IMR-90 (cell line): ENCODE measurements at regions not wholly inside any gene's neighbourhood (a gene's known extent, or its start where the extent isn't known, plus 50 kb on each side); places are given as distances from the start of the nearest gene placed in this dataset.

Source experiments
- ATAC-seq: fragments of 200-7000 bp; cut with Tn5 transposase; 2 replicates; pipeline ENCODE4 v1.9.1; 2020; ENCODE audit warnings: low read depth, mild to moderate bottlenecking, moderate library complexity
- BruUV-seq: library from RNA; stranded (reverse); fragments of 400-500 nt; replicated peaks from 2 replicates; lab custom pipeline; 2021; lab: Mats Ljungman, UMichigan
- CTCF ChIA-PET: fragments of 300-600 bp; formaldehyde crosslinking; extraction: SDS; loops from one replicate; lab custom pipeline; 2021; ENCODE audit warnings: antibody characterized with exemption; lab: Yijun Ruan, JAX
- POLR2A ChIA-PET: fragments of 300-600 bp; sonication (Branson Sonifier 250); formaldehyde crosslinking; loops from one replicate; lab custom pipeline; 2022; ENCODE audit warnings: antibody characterized with exemption; ENCODE audit not compliant: unreplicated experiment; lab: Charles Lee
- DNase-seq: peaks from one replicate; pipeline ENCODE4 v3.0.0; 2013
- H2AFZ ChIP-seq: replicated peaks from 2 replicates; pipeline ENCODE3; 2013; ENCODE audit warnings: low read length, mild to moderate bottlenecking; ENCODE audit not compliant: poor library complexity
- H2AK5ac ChIP-seq: 2 replicates; pipeline ENCODE4 v1.6.1; 2013; ENCODE audit warnings: low read depth, low read length, inconsistent platforms
- H2AK9ac ChIP-seq: replicated peaks from 2 replicates; pipeline ENCODE3; 2013; ENCODE audit warnings: mild to moderate bottlenecking, low read depth, low read length, moderate library complexity; ENCODE audit not compliant: poor library complexity
- H2BK120ac ChIP-seq: 2 replicates; pipeline ENCODE4 v1.6.1; 2013; ENCODE audit warnings: low read depth, low read length, inconsistent platforms
- H2BK15ac ChIP-seq: 3 replicates; pipeline ENCODE4 v1.6.1; 2013; ENCODE audit warnings: low read depth, low read length, inconsistent platforms
- H2BK20ac ChIP-seq: 2 replicates; pipeline ENCODE4 v1.6.1; 2013; ENCODE audit warnings: low read depth, mild to moderate bottlenecking, inconsistent platforms, low read length, moderate library complexity
- H2BK5ac ChIP-seq: 2 replicates; pipeline ENCODE4 v1.6.1; 2013; ENCODE audit warnings: mild to moderate bottlenecking, low read depth, low read length, inconsistent platforms; ENCODE audit not compliant: poor library complexity, severe bottlenecking
- H3K14ac ChIP-seq: replicated peaks from 2 replicates; pipeline ENCODE4 v1.6.1; 2013; ENCODE audit warnings: low read depth, low read length, inconsistent platforms
- H3K18ac ChIP-seq: 2 replicates; pipeline ENCODE4 v1.6.1; 2013; ENCODE audit warnings: low read depth, low read length, control low read depth
- H3K23ac ChIP-seq: 2 replicates; pipeline ENCODE4 v1.6.1; 2013; ENCODE audit warnings: low read depth, low read length, inconsistent platforms
- H3K27ac ChIP-seq: 2 replicates; pipeline ENCODE4 v1.5.1; 2013; ENCODE audit warnings: mild to moderate bottlenecking, control low read depth, low read length; ENCODE audit not compliant: insufficient read depth
- H3K27me3 ChIP-seq: 2 replicates; pipeline ENCODE4 v1.6.1; 2013; ENCODE audit warnings: low read length; ENCODE audit not compliant: control insufficient read depth, insufficient read depth
- H3K36me3 ChIP-seq: 2 replicates; pipeline ENCODE4 v1.6.1; 2013; ENCODE audit warnings: low read length, mixed read lengths; ENCODE audit not compliant: control insufficient read depth, insufficient read depth
- H3K4ac ChIP-seq: 2 replicates; pipeline ENCODE4 v1.6.1; 2013; ENCODE audit warnings: low read depth, low read length, inconsistent platforms
- H3K4me1 ChIP-seq: 2 replicates; pipeline ENCODE4 v1.6.1; 2013; ENCODE audit warnings: low read length, mixed read lengths; ENCODE audit not compliant: control insufficient read depth, insufficient read depth
- H3K4me2 ChIP-seq: 2 replicates; pipeline ENCODE4 v1.6.1; 2013; ENCODE audit warnings: low read depth, mild to moderate bottlenecking, control low read depth, low read length, moderate library complexity
- H3K4me3 ChIP-seq: 2 replicates; pipeline ENCODE4 v1.5.1; 2013; ENCODE audit warnings: low read depth, mild to moderate bottlenecking, control low read depth, low read length, moderate library complexity; ENCODE audit not compliant: insufficient read depth
- H3K56ac ChIP-seq: 2 replicates; pipeline ENCODE4 v1.6.1; 2013; ENCODE audit warnings: low read length, inconsistent platforms; ENCODE audit not compliant: insufficient read depth; ENCODE audit errors: extremely low read depth
- H3K79me1 ChIP-seq, 2 experiments: 2 replicates each; pipeline ENCODE4 v1.6.1; 2013; ENCODE audit warnings: low read length in 2 of 2, inconsistent platforms in 1 of 2, low read depth in 1 of 2
- H3K9ac ChIP-seq: 2 replicates; pipeline ENCODE4 v1.6.1; 2013; ENCODE audit warnings: low read depth, low read length, control low read depth
- H3K9me1 ChIP-seq: 2 replicates; pipeline ENCODE4 v1.6.1; 2013; ENCODE audit warnings: low read length, inconsistent platforms; ENCODE audit not compliant: insufficient read depth
- H3K9me3 ChIP-seq: 2 replicates; pipeline ENCODE4 v1.6.1; 2013; ENCODE audit warnings: low read length; ENCODE audit not compliant: control insufficient read depth, insufficient read depth
- H4K20me1 ChIP-seq: 2 replicates; pipeline ENCODE4 v1.6.1; 2013; ENCODE audit warnings: low read length, inconsistent platforms; ENCODE audit not compliant: insufficient read depth
- H4K5ac ChIP-seq: 2 replicates; pipeline ENCODE4 v1.6.1; 2013; ENCODE audit warnings: mild to moderate bottlenecking, low read depth, low read length, control low read depth
- H4K8ac ChIP-seq, 2 experiments: 2 replicates each; pipeline ENCODE4 v1.6.1; 2013; ENCODE audit warnings: low read depth in 2 of 2, low read length in 2 of 2, control low read depth in 1 of 2, inconsistent platforms in 1 of 2
- H4K91ac ChIP-seq: 2 replicates; pipeline ENCODE4 v1.6.1; 2013; ENCODE audit warnings: low read depth, low read length, inconsistent platforms; ENCODE audit not compliant: insufficient read depth
- BHLHE40 ChIP-seq: fragments of 150-350 bp; IDR thresholded peaks from 2 replicates; pipeline ENCODE4 v1.6.1; 2016; ENCODE audit warnings: mild to moderate bottlenecking, low read depth, low read length
- CEBPB ChIP-seq: IDR thresholded peaks from 2 replicates; pipeline ENCODE4 v1.6.1; 2012; ENCODE audit warnings: low read depth, low read length, improper control_type of control experiment
- CHD1 ChIP-seq: IDR thresholded peaks from 2 replicates; pipeline ENCODE4 v1.6.1; 2012; ENCODE audit warnings: low read depth, low read length, improper control_type of control experiment
- FOS ChIP-seq: fragments of 150-350 bp; IDR thresholded peaks from 2 replicates; pipeline ENCODE4 v1.6.1; 2016; ENCODE audit warnings: low read depth, low read length
- MAFK ChIP-seq: IDR thresholded peaks from 2 replicates; pipeline ENCODE4 v1.6.1; 2012; ENCODE audit warnings: low read depth, low read length, improper control_type of control experiment
- MAZ ChIP-seq: IDR thresholded peaks from 2 replicates; pipeline ENCODE4 v1.6.1; 2012; ENCODE audit warnings: low read depth, mild to moderate bottlenecking, low read length, improper control_type of control experiment, moderate library complexity, borderline replicate concordance
- MXI1 ChIP-seq: IDR thresholded peaks from 2 replicates; pipeline ENCODE4 v1.6.1; 2012; ENCODE audit warnings: low read depth, mild to moderate bottlenecking, low read length, moderate library complexity, borderline replicate concordance
- NFE2L2 ChIP-seq: fragments of 150-350 bp; IDR thresholded peaks from 2 replicates; pipeline ENCODE4 v1.6.1; 2016; ENCODE audit warnings: low read depth, mild to moderate bottlenecking, low read length
- POLR2A ChIP-seq: IDR thresholded peaks from 2 replicates; pipeline ENCODE4 v1.6.1; 2012; ENCODE audit warnings: mild to moderate bottlenecking, low read depth, low read length
- RAD21 ChIP-seq: IDR thresholded peaks from 2 replicates; pipeline ENCODE4 v1.6.1; 2012; ENCODE audit warnings: low read length, improper control_type of control experiment
- RCOR1 ChIP-seq: IDR thresholded peaks from 2 replicates; pipeline ENCODE4 v1.6.1; 2012; ENCODE audit warnings: mild to moderate bottlenecking, low read length, improper control_type of control experiment; ENCODE audit not compliant: insufficient replicate concordance
- RFX5 ChIP-seq: IDR thresholded peaks from 2 replicates; pipeline ENCODE4 v1.8.0; 2012; ENCODE audit warnings: low read depth, mild to moderate bottlenecking, low read length, moderate library complexity
- SMC3 ChIP-seq: fragments of 150-350 bp; IDR thresholded peaks from 2 replicates; pipeline ENCODE4 v1.6.1; 2016; ENCODE audit warnings: low read depth, mild to moderate bottlenecking, antibody characterized with exemption, low read length, moderate library complexity
- dilution Hi-C: fragments of 300-500 bp; cut with HindIII; formaldehyde crosslinking; loops from one replicate; pipeline ENCODE4 v1.14.3; 2018; ENCODE audit warnings: low sequenced_read_pairs; ENCODE audit not compliant: unreplicated experiment
- in situ Hi-C: fragments of 300-500 bp; cut with MboI; formaldehyde crosslinking; loops from 3 replicates; pipeline ENCODE4 v1.14.3; 2019; ENCODE audit warnings: low sequenced_read_pairs, inconsistent platforms, mixed read lengths
- intact Hi-C: fragments of 100-400 bp; cut with micrococcal nuclease; formaldehyde crosslinking; loops from 2 replicates; pipeline ENCODE4 v1.10.0; 2022
- TF ChIP-seq, protein P1 (sequence below): conservative IDR thresholded peaks from 2 replicates; pipeline ENCODE4 v1.5.1; 2012; ENCODE audit warnings: mild to moderate bottlenecking, low read depth, low read length, improper control_type of control experiment
- TF ChIP-seq, protein P2 (sequence below): fragments of 150-350 bp; IDR thresholded peaks from 2 replicates; pipeline ENCODE4 v1.6.1; 2017; ENCODE audit warnings: mild to moderate bottlenecking, antibody characterized with exemption, low read length, low read depth
- TF ChIP-seq, protein P3 (sequence below): fragments of 150-350 bp; IDR thresholded peaks from 2 replicates; pipeline ENCODE4 v1.6.1; 2016; ENCODE audit warnings: low read depth, mild to moderate bottlenecking, low read length, moderate library complexity, borderline replicate concordance

DNA sequence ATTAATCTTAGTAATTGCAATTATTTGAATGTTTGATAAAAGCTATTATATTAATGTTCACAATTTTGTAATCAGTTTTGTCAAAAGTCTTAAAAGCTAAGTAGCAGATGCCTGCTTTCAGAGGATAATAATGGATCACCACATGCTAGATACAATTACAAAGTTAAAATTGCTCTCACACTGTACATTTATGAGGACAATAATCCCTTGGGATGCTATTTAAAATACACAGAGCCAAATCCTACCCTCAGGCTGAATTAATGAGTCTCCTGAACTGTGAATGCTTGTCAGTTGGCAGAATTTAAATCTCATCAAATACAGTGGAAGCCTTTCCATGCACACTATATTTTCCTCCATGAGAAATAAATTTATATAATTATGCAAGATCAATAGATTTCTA is 153.3 kb upstream of the SYNCRIP start:
- H3K27ac ChIP-seq, result no peak overlapping the region
- H3K9ac ChIP-seq, result no peak overlapping the region
- no peak overlapping the region for H2BK20ac ChIP-seq
- intact Hi-C loops, result no loop called here
- no peaks in the 10 kb centered on the region for H3K36me3 ChIP-seq
- H2BK5ac ChIP-seq, result no peak overlapping the region
- no peaks in the 10 kb centered on the region for H4K20me1 ChIP-seq
- no peaks in the 10 kb centered on the region for H3K4me1 ChIP-seq
- no peak overlapping the region for H3K14ac ChIP-seq
- no peaks in the 10 kb centered on the region for H3K79me1 ChIP-seq
- DNase-seq (no peak), ATAC-seq (no peak)
- in situ Hi-C loops, result no loop called here
- no peak overlapping the region for H4K5ac ChIP-seq
- no peak overlapping the region for H4K91ac ChIP-seq
- TF ChIP-seq SMC3, result no peak
- TF ChIP-seq MAZ, result no peak
- no peak for TF ChIP-seq CHD1
- no peak for TF ChIP-seq NFE2L2
- no peak for TF ChIP-seq RCOR1
- TF ChIP-seq, protein P1, sequence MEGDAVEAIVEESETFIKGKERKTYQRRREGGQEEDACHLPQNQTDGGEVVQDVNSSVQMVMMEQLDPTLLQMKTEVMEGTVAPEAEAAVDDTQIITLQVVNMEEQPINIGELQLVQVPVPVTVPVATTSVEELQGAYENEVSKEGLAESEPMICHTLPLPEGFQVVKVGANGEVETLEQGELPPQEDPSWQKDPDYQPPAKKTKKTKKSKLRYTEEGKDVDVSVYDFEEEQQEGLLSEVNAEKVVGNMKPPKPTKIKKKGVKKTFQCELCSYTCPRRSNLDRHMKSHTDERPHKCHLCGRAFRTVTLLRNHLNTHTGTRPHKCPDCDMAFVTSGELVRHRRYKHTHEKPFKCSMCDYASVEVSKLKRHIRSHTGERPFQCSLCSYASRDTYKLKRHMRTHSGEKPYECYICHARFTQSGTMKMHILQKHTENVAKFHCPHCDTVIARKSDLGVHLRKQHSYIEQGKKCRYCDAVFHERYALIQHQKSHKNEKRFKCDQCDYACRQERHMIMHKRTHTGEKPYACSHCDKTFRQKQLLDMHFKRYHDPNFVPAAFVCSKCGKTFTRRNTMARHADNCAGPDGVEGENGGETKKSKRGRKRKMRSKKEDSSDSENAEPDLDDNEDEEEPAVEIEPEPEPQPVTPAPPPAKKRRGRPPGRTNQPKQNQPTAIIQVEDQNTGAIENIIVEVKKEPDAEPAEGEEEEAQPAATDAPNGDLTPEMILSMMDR, result no peak
- TF ChIP-seq, protein P2, sequence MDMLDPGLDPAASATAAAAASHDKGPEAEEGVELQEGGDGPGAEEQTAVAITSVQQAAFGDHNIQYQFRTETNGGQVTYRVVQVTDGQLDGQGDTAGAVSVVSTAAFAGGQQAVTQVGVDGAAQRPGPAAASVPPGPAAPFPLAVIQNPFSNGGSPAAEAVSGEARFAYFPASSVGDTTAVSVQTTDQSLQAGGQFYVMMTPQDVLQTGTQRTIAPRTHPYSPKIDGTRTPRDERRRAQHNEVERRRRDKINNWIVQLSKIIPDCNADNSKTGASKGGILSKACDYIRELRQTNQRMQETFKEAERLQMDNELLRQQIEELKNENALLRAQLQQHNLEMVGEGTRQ, result no peak
- TF ChIP-seq RFX5, result no peak
- TF ChIP-seq, protein P3, sequence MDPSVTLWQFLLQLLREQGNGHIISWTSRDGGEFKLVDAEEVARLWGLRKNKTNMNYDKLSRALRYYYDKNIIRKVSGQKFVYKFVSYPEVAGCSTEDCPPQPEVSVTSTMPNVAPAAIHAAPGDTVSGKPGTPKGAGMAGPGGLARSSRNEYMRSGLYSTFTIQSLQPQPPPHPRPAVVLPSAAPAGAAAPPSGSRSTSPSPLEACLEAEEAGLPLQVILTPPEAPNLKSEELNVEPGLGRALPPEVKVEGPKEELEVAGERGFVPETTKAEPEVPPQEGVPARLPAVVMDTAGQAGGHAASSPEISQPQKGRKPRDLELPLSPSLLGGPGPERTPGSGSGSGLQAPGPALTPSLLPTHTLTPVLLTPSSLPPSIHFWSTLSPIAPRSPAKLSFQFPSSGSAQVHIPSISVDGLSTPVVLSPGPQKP, result no peak
- TF ChIP-seq MAFK, result no peak
- no peak for TF ChIP-seq RAD21
- TF ChIP-seq MXI1, result no peak
- TF ChIP-seq CEBPB, result no peak
- TF ChIP-seq BHLHE40, result no peak
- no peak for TF ChIP-seq FOS
- TF ChIP-seq POLR2A, result no peak
- no peak overlapping the region for H3K56ac ChIP-seq
- H4K8ac ChIP-seq, result no peak overlapping the region
- H3K27me3 ChIP-seq, result no peaks in the 10 kb centered on the region
- CTCF ChIA-PET, result no interaction called here
- no TSS peak for BruUV-seq
- no peak overlapping the region for H3K4me2 ChIP-seq
- H2BK15ac ChIP-seq, result no peak overlapping the region
- no peak overlapping the region for H3K4me3 ChIP-seq
- H3K18ac ChIP-seq, result no peak overlapping the region
- no peaks in the 10 kb centered on the region for H3K9me1 ChIP-seq
- H2AK9ac ChIP-seq, result no peak overlapping the region
- H3K4ac ChIP-seq, result no peak overlapping the region
- H2AFZ ChIP-seq, result no peak overlapping the region
- H2AK5ac ChIP-seq, result no peak overlapping the region
- H2BK120ac ChIP-seq, result no peak overlapping the region
- no peaks in the 10 kb centered on the region for H3K9me3 ChIP-seq
- no peak overlapping the region for H3K23ac ChIP-seq
- POLR2A ChIA-PET, result no interaction called here
- dilution Hi-C loops, result no loop called here
